Epidermal melanocyte (primary cell): ENCODE measurements at regions not wholly inside any gene's neighbourhood (a gene's known extent, or its start where the extent isn't known, plus 50 kb on each side); places are given as distances from the start of the nearest gene placed in this dataset.
A peak's percentile ranks its signal among the peaks of the same experiment; 100 is the strongest.
"Not testable (repeated sequence)": the region's sequence is repeated elsewhere in the genome, so short reads cannot be mapped to it uniquely, and the experiment has no call there.

Experiments
- DNase-seq: peaks from one replicate; pipeline ENCODE4 v3.0.0; 2011; ENCODE audit warnings: low spot score; ENCODE audit not compliant: insufficient read length

DNA sequence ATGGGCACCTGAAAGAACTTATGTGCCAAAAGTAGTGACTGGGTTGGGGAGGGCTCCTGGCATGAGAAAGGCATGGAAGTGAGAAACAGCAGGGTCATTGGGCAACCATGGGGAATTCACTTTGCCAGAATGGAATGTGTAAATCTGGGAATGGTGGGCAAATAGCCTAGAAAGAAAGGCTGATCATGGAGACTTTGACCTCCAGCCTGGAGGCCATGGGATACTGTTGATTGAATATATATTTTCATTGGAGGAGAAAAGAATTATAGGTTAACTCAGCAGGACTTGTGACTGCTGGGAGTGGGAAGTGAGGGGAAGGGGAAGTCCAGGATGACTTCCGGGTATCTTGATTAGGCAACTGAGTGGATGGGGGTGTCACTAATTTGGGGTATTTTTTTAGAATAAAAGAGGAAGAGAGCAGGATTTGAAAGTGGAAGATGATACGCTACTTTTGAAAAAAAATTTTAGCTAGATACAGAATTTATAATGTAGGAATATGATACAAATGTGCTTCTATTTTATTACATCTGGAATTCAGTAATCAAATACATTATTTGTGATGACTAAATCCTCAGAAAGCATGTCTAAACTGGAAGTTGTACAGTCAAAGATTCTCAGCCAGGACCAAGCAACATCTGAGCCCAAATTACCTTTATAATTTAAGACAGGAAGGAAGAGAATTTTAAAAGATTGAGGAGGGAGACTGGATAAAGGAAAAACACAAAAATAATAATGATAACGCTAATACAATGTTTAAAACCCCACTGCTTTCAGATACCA, 116.2 kb downstream of the GATA6 start:
- no peak for DNase-seq

GRCh38 chr18:22284581-22285360, 115.4 kb downstream of the GATA6 start:
- no peak for DNase-seq

- not testable (repeated sequence) for DNase-seq
Measured at GRCh38 chr18:22283855-22284254, 114.5 kb downstream of the GATA6 start.

DNA sequence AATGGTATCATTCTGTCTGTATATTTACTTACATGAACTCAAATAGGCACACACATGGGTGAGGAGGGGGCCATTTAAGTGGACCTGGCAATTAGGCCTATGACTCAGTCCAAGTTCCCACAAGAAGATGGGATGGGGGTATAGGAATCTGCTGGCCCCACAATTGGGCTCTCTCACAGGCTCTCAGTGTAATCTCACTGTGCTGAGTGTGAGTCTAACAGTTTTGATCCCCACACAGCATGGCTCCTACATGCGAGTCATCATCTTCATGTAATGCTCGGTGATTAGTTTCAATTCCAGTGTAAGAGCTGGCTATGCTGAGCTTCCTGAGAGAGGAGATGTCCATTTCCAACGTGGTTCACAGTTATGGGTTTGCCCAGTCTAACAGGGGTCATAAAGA, 114.0 kb downstream of the GATA6 start:
- no peak for DNase-seq

DNA sequence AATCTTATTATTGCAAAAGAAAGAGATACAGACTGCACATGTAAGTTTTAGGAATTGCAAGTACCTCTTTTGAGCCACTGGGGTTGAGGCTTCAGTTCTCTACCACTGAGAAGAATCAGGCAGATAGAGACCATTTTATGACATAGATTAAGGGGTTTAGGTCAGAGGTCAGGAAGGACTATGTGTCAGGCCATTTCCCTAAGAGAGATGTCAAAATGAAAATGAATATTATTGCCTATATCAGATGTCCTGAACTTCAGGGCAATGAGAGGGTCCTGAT, 113.7 kb downstream of the GATA6 start:
- no peak for DNase-seq

DNA sequence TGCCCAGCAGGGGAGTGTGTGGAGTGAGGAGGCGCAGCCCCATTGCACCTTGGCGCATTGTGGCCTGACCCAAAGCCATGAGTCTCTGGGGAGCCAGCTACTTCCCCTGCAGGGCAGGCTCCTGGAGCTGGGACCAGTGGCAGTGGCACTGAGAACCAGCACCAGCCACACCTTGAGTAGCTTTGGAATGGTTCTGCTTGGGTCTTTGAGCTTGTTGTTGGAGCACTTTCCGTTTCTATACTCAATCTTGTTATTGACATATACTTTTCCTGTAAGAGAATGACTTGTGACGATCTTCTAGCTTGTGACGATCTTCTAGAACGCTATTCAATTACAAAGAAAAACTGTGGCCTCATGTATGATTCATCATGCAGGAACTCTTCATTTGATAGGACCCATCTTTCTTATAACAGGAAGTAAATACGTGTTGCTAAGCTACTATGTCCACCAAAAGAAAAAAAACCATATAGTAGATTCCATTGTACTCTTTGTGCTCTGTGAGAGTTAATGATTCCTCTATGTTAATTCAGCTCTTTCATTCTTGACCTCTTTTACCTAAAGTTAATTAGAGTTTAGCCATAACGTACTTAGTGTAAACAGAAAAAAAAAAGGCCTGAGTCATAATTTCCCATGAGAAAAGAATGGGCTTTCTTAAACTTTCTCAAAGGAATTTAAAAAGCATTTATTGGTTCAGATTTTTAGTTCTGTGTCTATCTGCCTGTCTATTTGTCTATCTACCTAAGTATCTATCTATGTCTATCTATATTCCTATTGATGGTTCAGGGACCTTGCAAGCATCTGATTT, 113.1 kb downstream of the GATA6 start:
- DNase-seq = peak; percentile 24

GRCh38 chr18:22280453-22280750, 111.0 kb downstream of the GATA6 start:
- no peak for DNase-seq

DNA sequence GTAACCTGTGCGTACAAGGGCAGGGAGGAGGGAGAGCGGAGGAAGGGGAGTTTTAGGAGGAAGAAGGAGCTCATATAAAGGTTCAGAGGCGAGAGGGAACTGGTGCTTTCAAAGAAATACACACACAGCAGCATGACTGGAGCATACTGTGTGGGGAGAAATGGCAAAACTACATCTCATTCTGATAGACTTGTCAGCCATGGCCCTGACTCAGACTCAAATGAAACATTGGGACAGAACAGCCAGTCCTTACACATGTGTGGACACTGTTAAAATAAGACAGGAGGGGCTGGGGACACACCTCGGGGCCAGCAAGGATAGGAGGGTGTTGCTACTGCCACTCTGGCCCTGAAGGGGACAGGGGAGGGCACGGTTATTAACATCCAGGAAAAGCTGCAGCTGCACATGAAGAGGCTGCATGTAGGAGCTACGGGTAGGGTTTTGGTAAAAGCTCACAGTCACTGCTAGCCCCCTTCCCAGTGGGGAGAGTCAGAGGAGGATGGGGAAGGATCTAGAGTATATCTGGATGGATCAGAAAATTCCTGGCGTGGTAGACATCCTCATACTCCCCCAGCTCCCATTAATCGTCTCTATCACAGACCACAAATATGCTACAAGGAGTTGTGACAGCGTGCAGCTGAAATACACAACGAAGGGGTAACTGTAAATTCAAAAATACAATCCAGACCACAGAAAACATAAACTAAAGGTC, 110.5 kb downstream of the GATA6 start:
- no peak for DNase-seq

DNA sequence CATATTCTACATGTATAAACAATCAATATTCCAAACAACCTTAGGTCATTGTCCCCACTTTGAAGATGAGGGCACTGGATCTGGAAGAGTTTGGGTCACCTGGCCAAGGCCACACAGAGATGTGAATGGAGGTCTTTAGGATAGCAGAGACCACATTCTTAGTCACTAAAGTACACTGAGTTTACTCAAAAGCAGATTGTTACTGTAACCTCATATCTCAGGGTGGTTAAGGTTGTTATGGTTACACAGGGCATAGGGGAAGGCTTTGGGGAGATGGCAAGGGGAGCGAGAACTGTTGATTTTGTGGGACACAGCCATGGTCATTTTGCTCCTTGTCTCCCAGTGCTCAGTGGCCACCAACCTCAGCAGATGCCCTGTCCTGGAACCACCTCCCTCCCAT, 109.4 kb downstream of the GATA6 start:
- no peak for DNase-seq

GRCh38 chr18:22277758-22278157, 108.4 kb downstream of the GATA6 start:
- DNase-seq = no peak

- DNase-seq = no peak
Measured at GRCh38 chr18:22276334-22276713, 106.9 kb downstream of the GATA6 start.

GRCh38 chr18:22275706-22276333, 106.4 kb downstream of the GATA6 start:
- no peak for DNase-seq

GRCh38 chr18:22273101-22274039, 104.0 kb downstream of the GATA6 start:
- DNase-seq = no peak

DNA sequence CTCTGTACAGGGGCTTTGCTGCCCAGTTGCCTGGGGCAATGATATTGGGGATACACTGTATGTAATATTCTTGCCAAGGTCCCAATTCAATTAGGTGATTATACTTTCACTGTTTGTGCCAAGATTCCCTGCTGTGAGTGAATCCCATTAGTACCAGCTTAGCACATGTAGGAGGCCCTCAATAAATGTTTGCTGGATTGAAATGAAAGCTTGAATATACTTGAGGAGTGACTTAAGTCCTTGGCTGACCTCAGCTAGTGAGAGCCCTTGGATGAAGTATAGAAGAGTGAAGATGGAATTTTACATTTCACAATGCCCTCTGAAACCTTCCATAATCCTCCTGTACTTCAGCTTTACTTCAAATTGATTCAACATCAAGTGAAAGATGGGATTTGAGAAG, 102.9 kb downstream of the GATA6 start:
- no peak for DNase-seq

- DNase-seq = no peak
Measured at GRCh38 chr18:22271030-22271429, 101.6 kb downstream of the GATA6 start.

DNA sequence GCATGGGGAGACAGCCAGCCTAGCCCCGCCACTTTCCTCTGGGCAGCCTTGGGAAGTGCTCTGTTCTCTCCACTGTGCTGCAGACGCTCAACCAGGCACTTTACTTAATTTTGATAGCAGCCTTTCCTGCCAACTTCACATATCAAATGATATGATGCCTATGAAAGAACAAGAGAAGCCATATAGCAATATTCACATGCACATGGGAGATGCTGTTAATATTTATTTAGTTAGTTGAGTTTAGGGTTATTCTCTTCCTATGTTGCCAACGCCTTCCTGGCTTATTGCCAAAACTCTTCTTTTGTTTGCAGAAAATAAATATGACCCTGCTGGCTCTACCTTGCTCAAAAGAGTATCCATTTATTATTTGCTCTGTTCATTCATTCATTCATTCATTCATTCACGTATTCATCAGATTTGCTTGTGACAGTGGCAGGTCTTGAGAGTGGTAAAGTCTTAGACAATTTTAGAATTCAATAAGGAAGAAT, 99.3 kb downstream of the GATA6 start:
- no peak for DNase-seq

GRCh38 chr18:22267697-22268096, 98.3 kb downstream of the GATA6 start:
- no peak for DNase-seq

DNA sequence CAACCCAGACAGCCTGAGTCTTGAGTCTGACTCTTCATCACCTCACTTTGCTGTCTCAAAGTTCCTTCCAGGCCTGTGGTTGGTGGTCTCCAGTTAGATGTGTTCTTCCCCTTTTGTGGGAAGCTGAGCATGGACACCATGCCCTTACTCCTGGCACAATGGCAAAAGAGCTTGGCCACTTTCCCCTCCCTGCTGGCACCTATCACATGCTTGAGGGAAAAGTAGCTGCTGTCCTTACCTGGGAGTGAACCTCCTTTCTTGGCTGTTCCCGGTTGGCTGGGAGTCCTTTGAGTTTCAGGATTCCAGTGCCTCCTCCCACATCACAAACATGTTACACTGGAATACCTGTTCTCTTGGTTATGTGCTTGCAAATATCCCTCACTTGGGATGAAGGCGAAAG, 97.8 kb downstream of the GATA6 start:
- DNase-seq = no peak

GRCh38 chr18:22265838-22266237, 96.4 kb downstream of the GATA6 start:
- no peak for DNase-seq

DNA sequence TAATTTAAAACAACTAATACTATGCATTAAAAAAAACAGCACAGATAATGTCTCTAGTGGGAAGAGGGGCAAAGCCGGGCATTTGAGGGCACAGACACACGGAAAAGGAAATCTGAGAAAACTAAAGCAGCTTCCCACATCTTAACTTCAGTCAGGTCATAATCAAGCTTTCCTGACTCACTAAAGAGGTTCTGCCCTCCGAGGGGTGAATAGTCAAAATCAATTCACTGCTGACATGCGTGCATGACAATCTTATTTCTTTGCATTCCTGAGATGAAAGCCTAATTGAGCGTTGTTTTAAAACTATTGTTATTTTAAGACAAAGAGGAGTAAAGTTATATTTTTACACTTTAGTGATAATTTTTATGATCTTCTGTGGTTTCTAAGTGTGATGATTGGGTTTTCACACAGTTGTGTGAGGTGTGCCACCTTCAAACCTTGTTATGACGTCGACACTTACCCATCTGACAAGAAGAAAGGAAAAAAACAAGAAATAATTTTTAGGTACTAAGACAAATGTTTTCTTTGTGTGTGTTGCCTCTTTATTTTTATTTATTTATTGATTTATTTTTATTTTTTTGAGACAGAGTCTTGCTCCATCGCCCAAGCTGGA, 90.9 kb downstream of the GATA6 start:
- no peak for DNase-seq
